K562 (cell line): ENCODE measurements at regions not wholly inside any gene's neighbourhood (a gene's known extent, or its start where the extent isn't known, plus 50 kb on each side); places are given as distances from the start of the nearest gene placed in this dataset.

Source experiments
- ATAC-seq: fragments of 200-7000 bp; cut with Tn5 transposase; 3 replicates; pipeline ENCODE4 v1.9.1; 2020; ENCODE audit warnings: moderate library complexity
- BruUV-seq: library from RNA; stranded (reverse); fragments of 400-500 nt; replicated peaks from 2 replicates; lab custom pipeline; 2021; lab: Mats Ljungman, UMichigan
- CTCF ChIA-PET: fragments of 300-600 bp; formaldehyde crosslinking; extraction: SDS; loops from one replicate; lab custom pipeline; 2021; ENCODE audit warnings: low intra/inter-chr PET ratio; lab: Yijun Ruan, JAX
- POLR2A ChIA-PET: fragments of 300-600, 350-650 bp; sonication (Branson Sonifier 250); formaldehyde crosslinking; extraction: SDS; loops from one replicate; lab custom pipeline; 2021; ENCODE audit warnings: antibody characterized with exemption, inconsistent platforms; lab: Yijun Ruan, JAX
- DNase-seq, 4 experiments: peaks; one replicate each; pipeline versions ENCODE4 v3.0.0 to v3.0.0-alpha.2; 2011 to 2018; ENCODE audit warnings: low spot score in 3 of 4, mixed read lengths in 3 of 4; ENCODE audit errors: extremely low read depth in 1 of 4
- FAIRE-seq: peaks from 2 replicates; lab custom pipeline; 2011; peaks lifted over from hg19 to GRCh38; lab: Jason Lieb, UNC
- H2AFZ ChIP-seq: 2 replicates; pipeline ENCODE4 v1.6.0; 2011; ENCODE audit warnings: low read depth, low read length, control low read depth, inconsistent platforms
- H3K27ac ChIP-seq: fragments of 200-600 bp; 3 replicates; pipeline ENCODE4 v1.8.0; 2011; ENCODE audit warnings: low read depth, mild to moderate bottlenecking, control low read depth, inconsistent platforms, low read length, moderate library complexity, mixed read lengths; ENCODE audit errors: extremely low read depth
- H3K27me3 ChIP-seq, 2 experiments: fragments of 300-600 bp in 1 of 2; 2 replicates in 1 of 2; 3 replicates in 1 of 2; pipeline versions ENCODE4 v1.6.0 to v1.8.0; 2011; ENCODE audit warnings: inconsistent platforms in 2 of 2, low read length in 2 of 2, mild to moderate bottlenecking in 1 of 2, mixed read lengths in 1 of 2, moderate library complexity in 1 of 2; ENCODE audit not compliant: control insufficient read depth in 2 of 2, insufficient read depth in 2 of 2
- H3K36me3 ChIP-seq: fragments of 300-600 bp; 3 replicates; pipeline ENCODE4 v1.8.0; 2011; ENCODE audit warnings: mild to moderate bottlenecking, low read length, inconsistent platforms; ENCODE audit not compliant: control insufficient read depth, insufficient read depth
- H3K4me1 ChIP-seq, 2 experiments: fragments of 200-600 bp in 1 of 2; replicated peaks in 1 of 2; 2 replicates in 1 of 2; 3 replicates in 1 of 2; pipeline versions ENCODE4 v1.5.1 to v1.8.0; 2011; ENCODE audit warnings: inconsistent platforms in 2 of 2, low read length in 2 of 2, mild to moderate bottlenecking in 1 of 2, mixed read lengths in 1 of 2, moderate library complexity in 1 of 2; ENCODE audit not compliant: control insufficient read depth in 2 of 2, insufficient read depth in 2 of 2
- H3K4me2 ChIP-seq: 2 replicates; pipeline ENCODE4 v1.6.1; 2011; ENCODE audit warnings: low read length, control low read depth, inconsistent platforms, mixed read lengths; ENCODE audit not compliant: insufficient read depth
- H3K4me3 ChIP-seq: fragments of 200-600 bp; sonication (generic), shearing (Covaris generic); 2 replicates; pipeline ENCODE4 v1.5.1; 2016; ENCODE audit warnings: control low read depth, inconsistent platforms
- H3K79me2 ChIP-seq: fragments of 200-600 bp; 3 replicates; pipeline ENCODE4 v1.8.0; 2011; ENCODE audit warnings: low read length, inconsistent platforms; ENCODE audit not compliant: control insufficient read depth, insufficient read depth
- H3K9ac ChIP-seq, 2 experiments: 2 replicates each; pipeline versions ENCODE4 v1.6.0 to v1.6.1; 2011; ENCODE audit warnings: low read depth in 2 of 2, low read length in 2 of 2, control low read depth in 1 of 2, inconsistent platforms in 1 of 2, mild to moderate bottlenecking in 1 of 2, mixed read lengths in 1 of 2; ENCODE audit not compliant: insufficient read depth in 1 of 2
- H3K9me1 ChIP-seq: one replicate; pipeline ENCODE4 v1.6.0; 2011; ENCODE audit warnings: inconsistent platforms, mild to moderate bottlenecking, low read length, moderate library complexity; ENCODE audit not compliant: control insufficient read depth, insufficient read depth
- H3K9me3 ChIP-seq: replicated peaks from 2 replicates; pipeline ENCODE4 v1.5.1; 2011; ENCODE audit warnings: low read depth, low read length, inconsistent platforms; ENCODE audit not compliant: control insufficient read depth, insufficient read depth
- H4K20me1 ChIP-seq: replicated peaks from 2 replicates; pipeline ENCODE4 v1.6.1; 2011; ENCODE audit warnings: low read length, inconsistent platforms, mixed read lengths; ENCODE audit not compliant: control insufficient read depth, insufficient read depth
- NR4A1 ChIP-seq, 2 experiments: fragments of 250-450 bp in 1 of 2; fragments of 450-650 bp in 1 of 2; sonication (Bioruptor Pico) in 1 of 2; IDR thresholded peaks; 2 replicates each; pipeline versions ENCODE4 v1.4.0 to v1.6.1; 2016 to 2020; ENCODE audit warnings: mild to moderate bottlenecking in 2 of 2, missing compliant biosample characterization in 1 of 2, missing genetic modification characterization in 1 of 2, moderate library complexity in 1 of 2
- PPARD ChIP-seq: fragments of 250-450 bp; sonication (Bioruptor Pico); IDR thresholded peaks from 2 replicates; pipeline ENCODE4 v1.8.0; 2022; ENCODE audit warnings: inconsistent platforms, mild to moderate bottlenecking, moderate library complexity
- TRIM25 ChIP-seq: fragments of 450-650 bp; IDR thresholded peaks from 2 replicates; pipeline ENCODE4 v1.7.0; 2016; ENCODE audit warnings: borderline replicate concordance
- ZBTB9 ChIP-seq: fragments of 450-650 bp; formaldehyde crosslinking; IDR thresholded peaks from 2 replicates; pipeline ENCODE4 v1.4.0; 2020; ENCODE audit warnings: mild to moderate bottlenecking, moderate library complexity
- ZNF316 ChIP-seq: fragments of 450-650 bp; IDR thresholded peaks from 2 replicates; pipeline ENCODE4 v1.6.1; 2016
- WGBS: fragments of 100-300 bp; shearing (Covaris generic); methylation state at CpG from one replicate; pipeline ENCODE4 v1.1.6; 2016; ENCODE audit warnings: low coverage, mixed read lengths; ENCODE audit not compliant: insufficient coverage; ENCODE audit errors: missing lambda C conversion rate; 5-methylcytosine and 5-hydroxymethylcytosine counted together
- in situ Hi-C: fragments of 300-500 bp; cut with MboI; formaldehyde crosslinking; loops from 4 replicates; pipeline ENCODE4 v1.15.0; 2018; ENCODE audit warnings: inconsistent platforms, mixed read lengths
- intact Hi-C: fragments of 100-400 bp; cut with micrococcal nuclease; formaldehyde crosslinking; loops from 2 replicates; pipeline ENCODE4 v1.14.2; 2022

DNA sequence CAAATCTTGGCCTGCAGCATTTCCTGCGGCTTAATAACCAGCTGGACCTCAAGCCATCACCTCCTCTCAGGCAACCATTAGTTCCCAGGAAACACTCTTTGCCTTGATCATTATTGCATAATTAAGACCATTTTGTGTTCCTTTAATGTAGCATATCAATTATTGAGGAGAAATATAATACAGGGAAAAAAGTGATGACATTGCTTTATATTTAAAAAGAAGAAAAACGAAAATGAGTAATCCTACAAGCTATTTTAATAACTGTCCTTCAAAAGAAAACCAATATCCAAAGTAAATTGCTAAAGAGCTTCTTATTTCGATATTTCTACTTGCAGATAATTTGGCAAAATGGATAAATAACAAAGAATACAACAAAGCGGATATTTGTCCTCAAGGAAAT lies 1084.7 kb downstream of the EFNB2 start:
- H3K9ac ChIP-seq, result no peak overlapping the region
- no peaks in the 10 kb centered on the region for H3K4me1 ChIP-seq
- H3K9me1 ChIP-seq, result no peaks in the 10 kb centered on the region
- H3K36me3 ChIP-seq, result no peaks in the 10 kb centered on the region
- no peak overlapping the region for H3K4me2 ChIP-seq
- ChIA-PET POLR2A (no interaction called here), CTCF (no interaction called here)
- in situ Hi-C loops (no loop called here), intact Hi-C loops (no loop called here)
- H2AFZ ChIP-seq, result no peak overlapping the region
- no peaks in the 10 kb centered on the region for H4K20me1 ChIP-seq
- no peak for ATAC-seq
- H3K9me3 ChIP-seq, result no peaks in the 10 kb centered on the region
- no peak for TF ChIP-seq NR4A1 (CRISPR knock-in tag; IDR thresholded peaks at IDR 0.05)
- no peak for TF ChIP-seq NR4A1 (tag; IDR thresholded peaks at IDR 0.05)
- TF ChIP-seq PPARD, result no peak
- peak; percentile 40; the same call in 1 of the 2 replicates for TF ChIP-seq ZNF316
- no peak for TF ChIP-seq TRIM25
- no peak for TF ChIP-seq ZBTB9 (CRISPR knock-in tag)
- no peaks in the 10 kb centered on the region for H3K79me2 ChIP-seq
- no peaks in the 10 kb centered on the region for H3K27me3 ChIP-seq
- no peak for FAIRE-seq
- H3K4me3 ChIP-seq, result no peak overlapping the region
- H3K27ac ChIP-seq, result no peak overlapping the region
- no TSS peak for BruUV-seq
- WGBS, result 0% methylated on average over 3 of the region's 4 CpGs
- DNase-seq, result no peak
